Panc1 (cell line): ENCODE measurements at regions not wholly inside any gene's neighbourhood (a gene's known extent, or its start where the extent isn't known, plus 50 kb on each side); places are given as distances from the start of the nearest gene placed in this dataset.

Experiments used
- CTCF ChIP-seq: fragments of 450-650 bp; IDR thresholded peaks from 2 replicates; pipeline ENCODE4 v1.5.1; 2017; ENCODE audit warnings: mild to moderate bottlenecking
- POLR2AphosphoS5 ChIP-seq: IDR thresholded peaks from 2 replicates; pipeline ENCODE4 v1.6.1; 2012; ENCODE audit warnings: mild to moderate bottlenecking, low read depth, low read length, moderate library complexity
- SIN3A ChIP-seq: IDR thresholded peaks from 2 replicates; pipeline ENCODE4 v1.6.1; 2012; ENCODE audit warnings: low read depth, mild to moderate bottlenecking, low read length, moderate library complexity, borderline replicate concordance; ENCODE audit not compliant: insufficient read depth
- TCF7L2 ChIP-seq: IDR thresholded peaks from 2 replicates; pipeline ENCODE4 v1.6.1; 2011; ENCODE audit warnings: mild to moderate bottlenecking, low read depth, low read length, inconsistent platforms
- TF ChIP-seq, protein P1 (sequence below), 2 experiments: IDR thresholded peaks; 2 replicates each; pipeline ENCODE4 v1.6.1; 2011 to 2012; ENCODE audit warnings: low read depth in 2 of 2, control low read depth in 1 of 2, low read length in 1 of 2, mild to moderate bottlenecking in 1 of 2, moderate library complexity in 1 of 2; ENCODE audit not compliant: insufficient read depth in 1 of 2

GRCh38 chr15:25933456-25934158, 70.5 kb upstream of the ATP10A start:
- TF ChIP-seq CTCF (peak; percentile 91), POLR2AphosphoS5 (no peak), SIN3A (no peak), TCF7L2 (no peak)
- TF ChIP-seq, protein P1, sequence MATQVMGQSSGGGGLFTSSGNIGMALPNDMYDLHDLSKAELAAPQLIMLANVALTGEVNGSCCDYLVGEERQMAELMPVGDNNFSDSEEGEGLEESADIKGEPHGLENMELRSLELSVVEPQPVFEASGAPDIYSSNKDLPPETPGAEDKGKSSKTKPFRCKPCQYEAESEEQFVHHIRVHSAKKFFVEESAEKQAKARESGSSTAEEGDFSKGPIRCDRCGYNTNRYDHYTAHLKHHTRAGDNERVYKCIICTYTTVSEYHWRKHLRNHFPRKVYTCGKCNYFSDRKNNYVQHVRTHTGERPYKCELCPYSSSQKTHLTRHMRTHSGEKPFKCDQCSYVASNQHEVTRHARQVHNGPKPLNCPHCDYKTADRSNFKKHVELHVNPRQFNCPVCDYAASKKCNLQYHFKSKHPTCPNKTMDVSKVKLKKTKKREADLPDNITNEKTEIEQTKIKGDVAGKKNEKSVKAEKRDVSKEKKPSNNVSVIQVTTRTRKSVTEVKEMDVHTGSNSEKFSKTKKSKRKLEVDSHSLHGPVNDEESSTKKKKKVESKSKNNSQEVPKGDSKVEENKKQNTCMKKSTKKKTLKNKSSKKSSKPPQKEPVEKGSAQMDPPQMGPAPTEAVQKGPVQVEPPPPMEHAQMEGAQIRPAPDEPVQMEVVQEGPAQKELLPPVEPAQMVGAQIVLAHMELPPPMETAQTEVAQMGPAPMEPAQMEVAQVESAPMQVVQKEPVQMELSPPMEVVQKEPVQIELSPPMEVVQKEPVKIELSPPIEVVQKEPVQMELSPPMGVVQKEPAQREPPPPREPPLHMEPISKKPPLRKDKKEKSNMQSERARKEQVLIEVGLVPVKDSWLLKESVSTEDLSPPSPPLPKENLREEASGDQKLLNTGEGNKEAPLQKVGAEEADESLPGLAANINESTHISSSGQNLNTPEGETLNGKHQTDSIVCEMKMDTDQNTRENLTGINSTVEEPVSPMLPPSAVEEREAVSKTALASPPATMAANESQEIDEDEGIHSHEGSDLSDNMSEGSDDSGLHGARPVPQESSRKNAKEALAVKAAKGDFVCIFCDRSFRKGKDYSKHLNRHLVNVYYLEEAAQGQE (IDR thresholded peaks at IDR 0.05; ENCODE audit: insufficient read depth in 1 of 2, low read depth in 2 of 2, low read length in 1 of 2) = no peak
